ENCODE measurements at regions not wholly inside any gene's neighbourhood (a gene's known extent, or its start where the extent isn't known, plus 50 kb on each side); places are given as distances from the start of the nearest gene placed in this dataset.

DNA sequence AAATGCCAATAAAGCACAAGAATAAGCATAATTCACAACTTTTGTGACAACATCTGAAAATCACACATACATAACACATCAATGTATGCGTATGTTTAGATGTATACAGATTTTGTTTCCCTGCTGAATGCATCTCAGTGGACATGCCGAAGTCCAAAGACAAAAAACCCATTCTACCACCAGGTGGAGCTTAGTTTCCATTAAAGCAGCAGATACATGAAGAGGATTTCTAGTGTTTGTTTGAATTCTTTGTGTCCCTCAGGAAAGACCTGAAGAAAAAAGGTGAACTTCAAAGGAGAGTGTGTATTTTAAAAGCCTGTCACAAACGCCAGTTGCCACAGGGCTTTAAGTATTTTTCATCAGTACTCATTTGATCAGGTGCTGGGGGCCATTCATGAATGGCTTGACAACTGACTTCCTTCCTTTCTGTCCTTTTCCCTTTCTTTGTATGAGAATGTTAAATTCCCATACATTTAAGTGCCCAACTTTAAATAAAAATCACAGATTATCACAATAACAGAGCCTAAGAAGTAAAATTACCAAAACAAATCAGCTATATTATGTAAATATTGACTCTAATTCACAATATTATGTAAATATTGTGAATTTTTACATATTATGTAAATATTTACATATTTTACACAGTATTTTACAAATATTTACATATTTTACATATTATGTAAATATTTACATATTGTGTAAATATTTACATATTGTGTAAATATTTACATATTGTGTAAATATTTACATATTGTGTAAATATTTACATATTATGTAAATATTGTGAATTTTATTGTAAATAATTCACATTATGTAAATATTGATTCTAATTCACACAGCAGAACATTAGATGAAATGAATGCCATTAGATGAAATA, 343.0 kb downstream of the CRPPA start:
- no peak overlapping the region for H3K4me3 Mint-ChIP-seq (ENCODE audit: unreplicated experiment)
- H3K27ac Mint-ChIP-seq (ENCODE audit: unreplicated experiment), result no peak overlapping the region
- DNase-seq (ENCODE audit: low spot score), result no peak
- peaks cover 5% of the 10 kb centered on the region for H3K4me1 Mint-ChIP-seq (ENCODE audit: low read depth)
- H3K36me3 Mint-ChIP-seq (ENCODE audit: low read depth), result peaks cover 3% of the 10 kb centered on the region
- H3K27me3 Mint-ChIP-seq (ENCODE audit: low read depth), result no peaks in the 10 kb centered on the region
- TF ChIP-seq, protein P1, sequence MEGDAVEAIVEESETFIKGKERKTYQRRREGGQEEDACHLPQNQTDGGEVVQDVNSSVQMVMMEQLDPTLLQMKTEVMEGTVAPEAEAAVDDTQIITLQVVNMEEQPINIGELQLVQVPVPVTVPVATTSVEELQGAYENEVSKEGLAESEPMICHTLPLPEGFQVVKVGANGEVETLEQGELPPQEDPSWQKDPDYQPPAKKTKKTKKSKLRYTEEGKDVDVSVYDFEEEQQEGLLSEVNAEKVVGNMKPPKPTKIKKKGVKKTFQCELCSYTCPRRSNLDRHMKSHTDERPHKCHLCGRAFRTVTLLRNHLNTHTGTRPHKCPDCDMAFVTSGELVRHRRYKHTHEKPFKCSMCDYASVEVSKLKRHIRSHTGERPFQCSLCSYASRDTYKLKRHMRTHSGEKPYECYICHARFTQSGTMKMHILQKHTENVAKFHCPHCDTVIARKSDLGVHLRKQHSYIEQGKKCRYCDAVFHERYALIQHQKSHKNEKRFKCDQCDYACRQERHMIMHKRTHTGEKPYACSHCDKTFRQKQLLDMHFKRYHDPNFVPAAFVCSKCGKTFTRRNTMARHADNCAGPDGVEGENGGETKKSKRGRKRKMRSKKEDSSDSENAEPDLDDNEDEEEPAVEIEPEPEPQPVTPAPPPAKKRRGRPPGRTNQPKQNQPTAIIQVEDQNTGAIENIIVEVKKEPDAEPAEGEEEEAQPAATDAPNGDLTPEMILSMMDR (IDR thresholded peaks at IDR 0.05), result peak; percentile 96
- H3K9me3 Mint-ChIP-seq (ENCODE audit: low read depth), result peaks cover 5% of the 10 kb centered on the region

DNA sequence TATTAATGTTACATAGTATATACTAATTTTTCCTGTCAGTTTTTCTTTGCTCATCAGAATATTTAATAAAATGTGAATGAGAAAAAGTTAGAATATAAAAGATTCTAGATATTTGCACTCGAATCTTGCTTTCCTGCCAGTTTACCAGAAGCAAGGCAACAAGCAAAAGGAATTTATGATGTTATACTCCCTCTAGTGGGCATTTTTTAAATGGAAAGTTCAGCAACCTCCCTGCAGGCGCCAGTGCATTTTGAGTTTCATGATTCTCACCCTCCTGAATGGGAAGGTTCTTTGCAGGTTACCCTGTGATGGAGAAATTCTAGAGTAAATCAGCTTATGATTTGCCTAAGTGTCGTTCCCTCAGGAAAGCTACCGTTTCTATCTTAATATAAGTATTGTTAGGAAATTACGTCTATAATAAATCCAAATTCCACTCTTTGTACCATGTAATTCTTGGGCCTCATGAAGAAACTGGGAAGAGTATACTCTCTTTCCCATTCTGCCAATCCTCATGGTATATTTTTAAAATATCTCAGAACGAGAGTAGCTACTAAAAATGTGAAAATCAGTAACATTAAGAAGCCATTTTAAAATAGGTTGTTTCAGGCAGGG, 350.0 kb downstream of the CRPPA start:
- TF ChIP-seq, protein P1 (IDR thresholded peaks at IDR 0.05), result peak; percentile 95
- no peak for DNase-seq (ENCODE audit: low spot score)
- Mint-ChIP-seq H3K27ac (ENCODE audit: unreplicated experiment) (no peak overlapping the region), H3K4me1 (ENCODE audit: low read depth) (peaks cover 12% of the 10 kb centered on the region), H3K36me3 (ENCODE audit: low read depth) (no peaks in the 10 kb centered on the region), H3K9me3 (ENCODE audit: low read depth) (no peaks in the 10 kb centered on the region), H3K4me3 (ENCODE audit: unreplicated experiment) (no peak overlapping the region), H3K27me3 (ENCODE audit: low read depth) (no peaks in the 10 kb centered on the region)

DNA sequence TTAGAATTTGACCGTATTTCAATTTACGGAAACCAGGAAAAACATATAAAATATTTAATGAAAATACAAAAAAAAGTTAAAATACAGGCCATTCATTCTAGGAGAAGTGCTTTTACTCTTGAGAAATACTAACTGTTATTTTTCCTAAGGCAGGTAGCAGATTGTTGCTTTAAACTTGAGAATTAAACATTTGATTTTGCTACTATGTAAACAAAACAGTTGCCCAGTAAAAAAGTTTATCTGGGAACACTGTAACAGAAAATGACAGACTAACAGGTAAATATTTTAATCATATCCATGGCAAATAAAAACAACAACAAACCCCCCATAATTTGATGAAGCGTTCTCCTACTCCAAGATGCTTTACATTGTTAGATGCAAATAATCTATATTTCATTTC, 350.5 kb downstream of the CRPPA start:
- no peaks in the 10 kb centered on the region for H3K9me3 Mint-ChIP-seq (ENCODE audit: low read depth)

DNA sequence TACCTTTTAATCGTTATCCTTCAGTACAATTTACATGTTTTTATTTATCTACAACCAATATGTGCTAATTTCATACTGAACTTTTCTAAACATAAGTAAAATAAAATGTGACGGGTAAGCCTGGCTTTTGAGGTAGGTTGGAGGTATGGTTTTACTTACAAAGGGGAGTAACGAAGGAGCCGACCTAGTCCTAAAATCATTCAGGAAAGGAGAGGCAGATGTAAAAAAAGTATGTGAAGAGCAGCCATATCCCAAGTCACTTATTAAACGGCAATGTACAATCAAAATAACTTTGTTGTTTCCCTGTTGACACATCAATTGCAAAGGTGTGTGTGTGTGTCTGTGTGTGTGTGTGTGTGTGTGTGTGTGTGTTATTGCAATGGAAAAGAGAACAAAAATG, 351.3 kb downstream of the CRPPA start:
- TF ChIP-seq, protein P1 (IDR thresholded peaks at IDR 0.05), result no peak
- Mint-ChIP-seq H3K27me3 (ENCODE audit: low read depth) (no peaks in the 10 kb centered on the region), H3K4me1 (ENCODE audit: low read depth) (peaks cover 22% of the 10 kb centered on the region), H3K36me3 (ENCODE audit: low read depth) (no peaks in the 10 kb centered on the region), H3K4me3 (ENCODE audit: unreplicated experiment) (no peak overlapping the region), H3K27ac (ENCODE audit: unreplicated experiment) (no peak overlapping the region), H3K9me3 (ENCODE audit: low read depth) (no peaks in the 10 kb centered on the region)
- DNase-seq (ENCODE audit: low spot score), result no peak

More for the DNA sequence above, 350.5 kb downstream of the CRPPA start:
- Mint-ChIP-seq H3K27me3 (ENCODE audit: low read depth) (no peaks in the 10 kb centered on the region), H3K27ac (ENCODE audit: unreplicated experiment) (no peak overlapping the region), H3K4me1 (ENCODE audit: low read depth) (peaks cover 17% of the 10 kb centered on the region), H3K36me3 (ENCODE audit: low read depth) (no peaks in the 10 kb centered on the region), H3K4me3 (ENCODE audit: unreplicated experiment) (no peak overlapping the region)
- DNase-seq (ENCODE audit: low spot score), result no peak
- TF ChIP-seq, protein P1 (IDR thresholded peaks at IDR 0.05), result no peak

DNA sequence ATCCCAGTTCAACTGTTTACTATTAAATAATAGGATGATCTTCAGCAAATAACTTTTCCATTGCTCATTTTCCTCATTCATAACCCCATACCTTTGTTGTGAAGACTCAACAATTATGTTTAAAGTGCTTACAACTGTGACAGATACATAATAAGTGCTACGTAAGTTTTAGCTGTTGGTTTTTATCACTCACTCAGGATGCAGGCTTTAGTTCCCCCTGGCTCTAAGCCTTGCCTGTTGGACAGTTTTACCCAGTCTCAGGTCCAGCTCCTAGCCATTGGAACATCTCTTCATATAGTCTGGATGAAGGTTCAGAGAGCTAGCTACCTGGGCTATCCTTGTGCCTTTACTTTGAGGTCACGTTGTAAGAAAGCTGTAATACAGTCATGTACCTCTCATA, 353.2 kb downstream of the CRPPA start:
- TF ChIP-seq, protein P1 (IDR thresholded peaks at IDR 0.05), result no peak

More for the DNA sequence above, 353.2 kb downstream of the CRPPA start:
- no peak for DNase-seq (ENCODE audit: low spot score)
- Mint-ChIP-seq H3K27ac (ENCODE audit: unreplicated experiment) (no peak overlapping the region), H3K36me3 (ENCODE audit: low read depth) (no peaks in the 10 kb centered on the region), H3K4me1 (ENCODE audit: low read depth) (peaks cover 34% of the 10 kb centered on the region), H3K4me3 (ENCODE audit: unreplicated experiment) (no peak overlapping the region), H3K27me3 (ENCODE audit: low read depth) (no peaks in the 10 kb centered on the region), H3K9me3 (ENCODE audit: low read depth) (no peaks in the 10 kb centered on the region)

Measured in chondrocyte (in vitro differentiated cells).